WTC11 (cell line): ENCODE measurements at regions not wholly inside any gene's neighbourhood (a gene's known extent, or its start where the extent isn't known, plus 50 kb on each side); places are given as distances from the start of the nearest gene placed in this dataset.

Source experiments
- KAT7 ChIP-seq: sonication (generic); formaldehyde crosslinking; IDR thresholded peaks from 2 replicates; pipeline ENCODE4 v1.8.1; 2023; ENCODE audit warnings: missing genetic modification reagents, mild to moderate bottlenecking, borderline replicate concordance
- RELA ChIP-seq: sonication (generic); formaldehyde crosslinking; IDR thresholded peaks from 2 replicates; pipeline ENCODE4 v1.8.1; 2022; ENCODE audit warnings: missing genetic modification reagents, mild to moderate bottlenecking, borderline replicate concordance
- SP1 ChIP-seq: sonication (generic); formaldehyde crosslinking; conservative IDR thresholded peaks from 2 replicates; pipeline ENCODE4 v1.8.1; 2022; ENCODE audit warnings: missing genetic modification reagents
- ZNF416 ChIP-seq: fragments of 250-450 bp; sonication (Bioruptor Pico); IDR thresholded peaks from 2 replicates; pipeline ENCODE4 v1.9.0; 2021; ENCODE audit warnings: mild to moderate bottlenecking, inconsistent platforms
- TF ChIP-seq, protein P1 (sequence below): fragments of 200-600 bp; IDR thresholded peaks from 2 replicates; pipeline ENCODE4 v1.8.0; 2022; ENCODE audit warnings: antibody characterized with exemption
- TF ChIP-seq, protein P2 (sequence below): fragments of 250-450 bp; sonication (Bioruptor Pico); IDR thresholded peaks from 2 replicates; pipeline ENCODE4 v1.9.0; 2021; ENCODE audit warnings: mild to moderate bottlenecking
- TF ChIP-seq, protein P3 (sequence below): sonication (generic); formaldehyde crosslinking; IDR thresholded peaks from 2 replicates; pipeline ENCODE4 v1.8.1; 2022; ENCODE audit warnings: missing genetic modification reagents, borderline replicate concordance
- TF ChIP-seq, protein P4 (sequence below): sonication (generic); formaldehyde crosslinking; IDR thresholded peaks from 2 replicates; pipeline ENCODE4 v1.8.1; 2023; ENCODE audit warnings: mild to moderate bottlenecking, moderate library complexity, missing genetic modification reagents

DNA sequence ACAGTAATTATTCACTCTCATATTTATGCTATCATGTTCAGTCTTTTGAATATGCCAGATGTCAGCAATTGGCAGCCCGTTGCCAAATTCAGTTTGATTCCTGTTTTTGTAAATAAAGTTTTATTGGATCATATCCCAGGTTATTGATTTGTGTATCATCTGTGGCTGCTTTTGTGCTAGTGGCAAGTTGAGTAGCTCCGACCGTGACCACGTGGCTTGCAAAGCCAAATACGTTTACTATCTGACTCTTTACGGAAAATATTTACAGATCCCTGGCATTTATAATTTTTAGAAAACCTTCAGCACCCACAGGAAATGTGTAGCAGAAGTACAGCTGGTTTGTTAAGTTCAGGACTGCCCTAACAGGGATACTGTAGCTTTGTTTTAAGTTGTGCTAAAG is 67.4 kb downstream of the VCX2 start:
- TF ChIP-seq, protein P1, sequence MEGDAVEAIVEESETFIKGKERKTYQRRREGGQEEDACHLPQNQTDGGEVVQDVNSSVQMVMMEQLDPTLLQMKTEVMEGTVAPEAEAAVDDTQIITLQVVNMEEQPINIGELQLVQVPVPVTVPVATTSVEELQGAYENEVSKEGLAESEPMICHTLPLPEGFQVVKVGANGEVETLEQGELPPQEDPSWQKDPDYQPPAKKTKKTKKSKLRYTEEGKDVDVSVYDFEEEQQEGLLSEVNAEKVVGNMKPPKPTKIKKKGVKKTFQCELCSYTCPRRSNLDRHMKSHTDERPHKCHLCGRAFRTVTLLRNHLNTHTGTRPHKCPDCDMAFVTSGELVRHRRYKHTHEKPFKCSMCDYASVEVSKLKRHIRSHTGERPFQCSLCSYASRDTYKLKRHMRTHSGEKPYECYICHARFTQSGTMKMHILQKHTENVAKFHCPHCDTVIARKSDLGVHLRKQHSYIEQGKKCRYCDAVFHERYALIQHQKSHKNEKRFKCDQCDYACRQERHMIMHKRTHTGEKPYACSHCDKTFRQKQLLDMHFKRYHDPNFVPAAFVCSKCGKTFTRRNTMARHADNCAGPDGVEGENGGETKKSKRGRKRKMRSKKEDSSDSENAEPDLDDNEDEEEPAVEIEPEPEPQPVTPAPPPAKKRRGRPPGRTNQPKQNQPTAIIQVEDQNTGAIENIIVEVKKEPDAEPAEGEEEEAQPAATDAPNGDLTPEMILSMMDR, result no peak
- TF ChIP-seq, protein P2, sequence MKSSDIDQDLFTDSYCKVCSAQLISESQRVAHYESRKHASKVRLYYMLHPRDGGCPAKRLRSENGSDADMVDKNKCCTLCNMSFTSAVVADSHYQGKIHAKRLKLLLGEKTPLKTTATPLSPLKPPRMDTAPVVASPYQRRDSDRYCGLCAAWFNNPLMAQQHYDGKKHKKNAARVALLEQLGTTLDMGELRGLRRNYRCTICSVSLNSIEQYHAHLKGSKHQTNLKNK (CRISPR knock-in tag), result no peak
- TF ChIP-seq ZNF416 (CRISPR knock-in tag) (no peak), SP1 (CRISPR knock-in tag) (no peak), RELA (no peak), KAT7 (CRISPR knock-in tag) (no peak)
- TF ChIP-seq, protein P3, sequence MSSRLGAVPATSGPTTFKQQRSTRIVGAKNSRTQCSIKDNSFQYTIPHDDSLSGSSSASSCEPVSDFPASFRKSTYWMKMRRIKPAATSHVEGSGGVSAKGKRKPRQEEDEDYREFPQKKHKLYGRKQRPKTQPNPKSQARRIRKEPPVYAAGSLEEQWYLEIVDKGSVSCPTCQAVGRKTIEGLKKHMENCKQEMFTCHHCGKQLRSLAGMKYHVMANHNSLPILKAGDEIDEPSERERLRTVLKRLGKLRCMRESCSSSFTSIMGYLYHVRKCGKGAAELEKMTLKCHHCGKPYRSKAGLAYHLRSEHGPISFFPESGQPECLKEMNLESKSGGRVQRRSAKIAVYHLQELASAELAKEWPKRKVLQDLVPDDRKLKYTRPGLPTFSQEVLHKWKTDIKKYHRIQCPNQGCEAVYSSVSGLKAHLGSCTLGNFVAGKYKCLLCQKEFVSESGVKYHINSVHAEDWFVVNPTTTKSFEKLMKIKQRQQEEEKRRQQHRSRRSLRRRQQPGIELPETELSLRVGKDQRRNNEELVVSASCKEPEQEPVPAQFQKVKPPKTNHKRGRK (CRISPR knock-in tag), result no peak
- TF ChIP-seq, protein P4, sequence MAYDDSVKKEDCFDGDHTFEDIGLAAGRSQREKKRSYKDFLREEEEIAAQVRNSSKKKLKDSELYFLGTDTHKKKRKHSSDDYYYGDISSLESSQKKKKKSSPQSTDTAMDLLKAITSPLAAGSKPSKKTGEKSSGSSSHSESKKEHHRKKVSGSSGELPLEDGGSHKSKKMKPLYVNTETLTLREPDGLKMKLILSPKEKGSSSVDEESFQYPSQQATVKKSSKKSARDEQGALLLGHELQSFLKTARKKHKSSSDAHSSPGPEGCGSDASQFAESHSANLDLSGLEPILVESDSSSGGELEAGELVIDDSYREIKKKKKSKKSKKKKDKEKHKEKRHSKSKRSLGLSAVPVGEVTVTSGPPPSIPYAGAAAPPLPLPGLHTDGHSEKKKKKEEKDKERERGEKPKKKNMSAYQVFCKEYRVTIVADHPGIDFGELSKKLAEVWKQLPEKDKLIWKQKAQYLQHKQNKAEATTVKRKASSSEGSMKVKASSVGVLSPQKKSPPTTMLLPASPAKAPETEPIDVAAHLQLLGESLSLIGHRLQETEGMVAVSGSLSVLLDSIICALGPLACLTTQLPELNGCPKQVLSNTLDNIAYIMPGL (CRISPR knock-in tag), result no peak
